T1000 (cell line): ENCODE measurements at regions not wholly inside any gene's neighbourhood (a gene's known extent, or its start where the extent isn't known, plus 50 kb on each side); places are given as distances from the start of the nearest gene placed in this dataset.

ENCODE experiments used
- DNase-seq: peaks from one replicate; lab custom pipeline; 2025; ENCODE audit warnings: mixed read lengths; lab: John Stamatoyannopoulos, UW

DNA sequence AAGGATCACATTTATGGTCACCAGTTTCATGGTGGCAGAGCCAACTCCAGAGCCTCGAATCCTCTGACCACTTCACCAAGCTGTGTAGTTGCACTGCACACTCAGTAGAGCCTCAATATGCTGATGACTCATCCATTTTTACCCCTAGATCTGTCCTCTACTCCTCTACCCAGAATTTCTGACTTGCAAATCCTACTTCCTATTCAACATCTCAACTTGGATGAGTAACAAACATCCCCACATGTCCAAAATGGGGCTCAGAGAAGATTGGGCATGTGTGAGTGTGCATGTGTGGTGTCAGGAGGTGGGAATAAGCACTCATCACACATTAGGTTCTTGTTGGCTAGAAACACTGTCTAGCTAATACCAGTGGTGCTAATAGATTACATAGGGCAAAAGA, 57.8 kb upstream of the IGFBP2 start:
- DNase-seq: no peak

DNA sequence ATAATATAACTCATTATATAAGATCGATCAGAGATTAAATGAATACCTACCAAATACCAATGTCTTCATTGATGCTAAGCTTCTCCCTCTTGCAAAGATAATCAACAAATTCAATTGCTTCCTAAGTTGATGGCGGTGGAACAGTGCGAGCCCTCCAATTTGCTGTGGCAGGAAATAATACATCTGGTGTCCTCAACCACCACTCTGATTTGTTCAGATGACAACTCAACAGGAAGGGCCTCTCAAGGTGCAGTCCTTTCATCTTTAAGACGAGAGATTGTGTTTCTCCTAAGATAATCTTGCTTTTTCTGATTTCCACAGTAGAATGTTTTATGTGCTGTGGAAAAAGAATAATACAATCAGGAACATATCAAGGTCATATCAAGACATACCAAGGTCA, 56.6 kb upstream of the IGFBP2 start:
- DNase-seq: no peak

DNA sequence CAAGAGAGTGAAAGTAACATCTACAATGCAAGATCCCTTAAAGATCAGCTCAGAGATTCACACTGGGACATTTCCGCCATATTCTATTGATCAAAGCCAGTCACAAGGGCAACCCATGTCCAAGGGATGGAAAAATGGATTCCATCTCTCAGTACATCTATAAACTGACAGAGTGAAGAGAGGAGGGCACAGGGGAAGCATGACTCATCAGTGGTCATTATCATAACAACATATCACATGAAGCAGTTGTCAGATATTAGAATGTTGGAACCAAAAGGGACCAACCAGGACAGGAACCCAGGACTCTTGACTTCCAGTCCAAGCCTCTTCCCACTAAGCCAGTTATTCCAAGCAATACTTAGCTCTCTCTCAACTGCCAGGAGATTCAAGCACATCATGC, 54.9 kb upstream of the IGFBP2 start:
- DNase-seq: no peak

DNA sequence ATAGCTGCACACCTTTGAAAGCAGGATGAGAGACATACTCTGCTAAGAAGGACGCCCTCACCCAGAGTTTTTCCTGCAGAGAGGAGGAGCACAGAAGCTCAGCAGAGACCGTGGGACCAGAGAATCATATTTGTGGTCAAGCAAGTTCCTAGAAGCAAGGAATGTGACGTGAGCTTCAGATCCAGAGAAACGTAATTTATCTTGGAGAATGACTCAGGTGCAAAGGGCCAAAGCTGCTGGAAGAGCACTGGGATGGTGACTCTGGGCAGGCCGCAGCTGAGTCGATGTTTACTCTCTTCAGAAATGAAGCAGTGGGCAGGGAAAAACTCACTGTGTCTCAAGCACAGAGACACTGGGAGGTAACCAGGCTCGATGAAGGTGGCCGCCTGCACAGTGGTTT, 50.1 kb upstream of the IGFBP2 start:
- DNase-seq: no peak
